ENCODE measurements at regions not wholly inside any gene's neighbourhood (a gene's known extent, or its start where the extent isn't known, plus 50 kb on each side); places are given as distances from the start of the nearest gene placed in this dataset.

DNA sequence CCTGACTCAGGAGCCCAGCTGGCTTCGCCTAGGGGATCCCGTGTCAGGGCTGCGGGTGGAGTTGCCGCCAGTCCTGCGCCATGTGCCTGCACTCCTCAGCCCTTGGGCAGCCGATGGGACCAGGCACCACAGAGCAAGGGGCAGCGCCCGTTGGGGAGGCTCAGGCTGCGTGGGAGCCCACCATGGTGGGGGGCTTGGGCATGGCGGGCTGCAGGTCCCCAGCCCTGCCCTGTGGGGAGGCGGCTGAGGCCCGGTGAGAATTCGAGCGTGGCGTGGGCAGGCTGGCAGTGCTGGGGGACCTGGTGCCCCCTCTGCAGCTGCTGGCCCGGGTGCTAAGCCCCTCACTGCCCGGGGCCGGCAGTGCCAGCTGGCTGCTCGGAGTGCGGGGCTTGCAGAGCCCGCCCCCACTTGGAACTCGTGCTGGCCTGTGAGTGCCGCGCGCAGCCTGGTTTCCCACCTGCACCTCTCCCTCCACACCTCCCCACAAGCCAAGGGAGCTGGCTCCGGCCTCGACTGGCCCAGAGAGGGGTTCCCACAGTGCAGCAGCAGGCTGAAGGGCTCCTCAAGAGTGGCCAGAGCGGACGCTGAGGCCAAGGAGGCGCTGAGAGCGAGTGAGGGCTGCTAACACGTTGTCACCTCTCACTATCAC lies 135.1 kb upstream of the SEL1L start:
- no peak for DNase-seq (ENCODE audit: low spot score)
- ATAC-seq = no peak

DNA sequence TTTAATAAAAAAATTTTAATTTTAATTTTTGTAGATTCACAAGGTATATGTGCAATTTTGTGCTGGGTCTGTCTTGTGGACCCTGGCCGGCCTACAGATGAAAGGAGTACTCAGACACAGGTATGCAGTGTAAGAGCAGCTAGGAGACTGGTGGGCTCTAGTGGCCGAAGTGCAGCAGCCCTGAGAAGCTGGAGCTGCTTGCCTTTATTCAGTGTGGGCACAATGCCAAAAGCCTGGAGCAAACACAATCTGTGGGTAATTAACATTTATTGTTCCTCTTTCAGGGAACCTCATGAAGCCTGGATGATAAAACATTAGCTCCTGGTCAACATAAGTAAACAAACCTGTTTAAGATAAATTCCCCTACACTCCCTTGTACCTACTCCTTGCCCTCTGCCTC lies 135.7 kb upstream of the SEL1L start:
- DNase-seq (ENCODE audit: low spot score) = no peak

GRCh38 chr14:81673930-81674329 lies 140.3 kb upstream of the SEL1L start:
- no peak for DNase-seq (ENCODE audit: low spot score)
- ATAC-seq = no peak

More for the DNA sequence above, 135.7 kb upstream of the SEL1L start:
- ATAC-seq = no peak

- ATAC-seq = no peak
- no peak for DNase-seq (ENCODE audit: low spot score)
Measured at GRCh38 chr14:81676395-81676794, 142.7 kb upstream of the SEL1L start.

DNA sequence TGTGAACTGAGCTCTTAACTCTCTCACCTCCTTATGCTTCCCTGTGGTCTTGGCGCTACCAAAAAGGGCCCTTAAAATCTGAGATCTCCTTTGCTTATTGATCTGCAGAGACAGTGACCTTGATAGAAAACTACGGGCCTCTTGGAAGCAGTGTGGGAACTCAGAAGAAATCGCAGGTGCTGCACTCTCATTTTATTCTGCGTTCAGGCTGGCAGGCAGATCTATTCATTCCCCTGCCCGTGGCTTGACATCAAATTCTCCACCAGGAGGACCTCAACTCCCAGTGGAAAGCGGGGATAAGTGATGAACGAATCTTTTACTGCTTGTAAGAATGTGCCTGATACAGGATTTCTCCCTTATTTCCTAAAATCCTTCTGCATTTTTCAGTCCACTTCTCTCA lies 143.2 kb upstream of the SEL1L start:
- no peak for DNase-seq (ENCODE audit: low spot score)
- no peak for ATAC-seq

DNA sequence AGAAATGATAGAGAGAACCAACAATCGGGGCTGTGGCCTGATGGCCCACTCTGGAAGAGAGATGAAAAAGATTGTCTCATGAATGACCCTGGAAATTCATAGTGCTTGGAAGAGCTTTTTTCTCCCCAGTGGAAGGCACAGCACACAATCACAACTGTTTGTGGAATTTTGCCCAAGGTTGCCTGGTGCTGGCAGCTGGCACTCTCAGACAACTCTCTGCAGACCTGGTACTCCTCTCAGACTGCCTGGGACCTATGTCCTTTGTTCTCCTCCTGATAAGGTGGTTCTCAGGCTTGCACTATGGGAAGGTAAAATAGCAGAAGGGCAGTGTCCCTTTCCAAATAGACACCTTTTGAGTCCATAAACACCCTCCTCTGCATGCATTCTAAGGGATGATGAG lies 144.1 kb upstream of the SEL1L start:
- ATAC-seq (no peak), DNase-seq (ENCODE audit: low spot score) (no peak)

DNA sequence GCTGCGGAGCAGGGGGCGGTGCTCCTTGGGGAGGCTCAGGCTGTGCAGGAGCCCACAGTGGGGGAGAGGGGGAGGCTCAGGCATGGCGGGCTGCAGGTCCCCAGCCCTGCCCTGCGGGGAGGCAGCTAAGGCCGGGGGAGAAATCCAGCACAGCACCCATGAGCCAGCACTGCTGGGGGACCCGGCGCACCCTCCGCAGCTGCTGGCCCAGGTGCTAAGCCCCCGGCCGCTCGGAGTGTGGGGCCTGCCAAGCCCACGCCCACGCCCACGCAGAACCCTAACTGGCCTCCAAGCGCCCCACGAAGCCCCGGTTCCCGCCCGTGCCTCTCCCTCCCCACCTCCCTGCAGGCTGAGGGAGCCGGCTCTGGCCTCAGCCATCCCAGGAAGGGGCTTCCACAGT lies 145.6 kb upstream of the SEL1L start:
- DNase-seq (ENCODE audit: low spot score) = no peak
- no peak for ATAC-seq

DNA sequence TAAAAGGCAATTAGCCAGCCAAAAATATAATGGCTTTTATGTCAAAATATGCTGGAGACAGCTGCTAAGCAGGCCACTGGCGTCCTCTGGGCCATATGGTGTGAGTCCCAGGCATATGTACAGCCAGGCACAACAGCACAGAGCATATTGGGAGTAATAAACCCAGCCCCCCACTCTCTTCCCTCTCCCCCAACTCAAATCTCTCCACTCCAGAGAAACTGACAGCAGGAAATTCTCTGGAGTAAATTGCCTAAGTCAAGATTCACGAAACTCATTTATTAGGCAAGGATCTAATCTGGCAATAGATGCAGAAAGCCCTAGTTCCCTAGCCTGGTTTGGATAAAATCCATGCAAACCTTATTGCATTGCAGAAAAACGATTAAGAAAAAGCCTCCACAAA lies 147.9 kb upstream of the SEL1L start:
- no peak for DNase-seq (ENCODE audit: low spot score)
- no peak for ATAC-seq

DNA sequence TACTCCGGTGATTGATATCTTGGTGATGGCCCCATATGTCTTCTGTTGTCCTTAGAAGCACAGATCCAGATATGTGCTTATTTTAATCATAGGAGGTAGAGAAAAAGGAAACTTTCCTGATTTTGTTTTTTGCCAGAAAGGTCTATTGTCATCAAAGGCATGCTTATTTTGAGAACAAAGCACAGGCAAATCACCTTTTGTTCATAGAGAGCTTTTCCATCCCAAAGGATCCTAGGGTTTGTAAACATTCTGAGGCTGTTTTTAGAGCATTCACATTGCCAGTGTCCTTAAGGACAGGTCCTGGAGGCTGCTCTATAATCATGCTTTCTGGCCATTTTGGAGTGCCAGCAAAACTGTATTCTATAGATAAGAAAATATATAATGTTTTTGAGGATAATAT lies 148.5 kb upstream of the SEL1L start:
- DNase-seq (ENCODE audit: low spot score) (no peak), ATAC-seq (no peak)

DNA sequence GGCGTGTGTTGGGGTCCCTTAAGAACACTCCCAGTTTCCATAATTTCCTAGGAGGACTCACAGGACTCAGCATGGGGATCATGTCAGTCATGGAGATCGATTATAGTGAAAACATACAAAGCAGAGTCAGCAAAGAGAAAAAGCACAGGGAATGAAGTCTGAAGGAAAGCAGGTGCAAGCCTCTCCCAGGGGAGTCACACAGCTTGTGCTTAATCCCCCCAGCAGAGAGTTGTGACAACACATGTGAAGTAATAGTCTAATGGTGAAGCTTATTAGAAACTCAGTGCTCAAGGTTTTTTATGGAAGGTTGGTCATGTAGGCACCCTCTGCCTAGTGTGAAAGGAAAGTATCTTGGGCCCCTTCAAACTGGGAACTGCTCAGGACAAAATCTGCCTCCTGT lies 149.0 kb upstream of the SEL1L start:
- DNase-seq (ENCODE audit: low spot score) (no peak), ATAC-seq (no peak)

DNA sequence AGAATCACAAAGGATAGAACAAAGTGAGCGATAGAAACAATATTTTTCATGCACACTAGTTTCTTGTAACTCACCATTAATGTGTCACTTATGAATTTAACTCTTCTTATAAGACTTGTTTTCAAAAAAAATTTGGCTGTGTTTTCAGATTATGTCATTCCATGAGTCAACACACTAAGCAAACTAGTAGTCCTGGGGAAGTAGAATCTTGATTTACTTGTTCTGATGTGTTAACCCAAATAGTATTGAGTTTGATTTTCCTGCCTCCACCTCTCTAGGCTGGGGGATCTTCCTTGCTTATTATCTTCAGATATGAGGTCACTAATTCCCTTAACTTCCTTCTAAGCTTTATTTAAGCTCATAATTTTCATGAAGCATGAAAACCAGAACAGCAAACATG lies 151.0 kb upstream of the SEL1L start:
- DNase-seq (ENCODE audit: low spot score) (no peak), ATAC-seq (no peak)

DNA sequence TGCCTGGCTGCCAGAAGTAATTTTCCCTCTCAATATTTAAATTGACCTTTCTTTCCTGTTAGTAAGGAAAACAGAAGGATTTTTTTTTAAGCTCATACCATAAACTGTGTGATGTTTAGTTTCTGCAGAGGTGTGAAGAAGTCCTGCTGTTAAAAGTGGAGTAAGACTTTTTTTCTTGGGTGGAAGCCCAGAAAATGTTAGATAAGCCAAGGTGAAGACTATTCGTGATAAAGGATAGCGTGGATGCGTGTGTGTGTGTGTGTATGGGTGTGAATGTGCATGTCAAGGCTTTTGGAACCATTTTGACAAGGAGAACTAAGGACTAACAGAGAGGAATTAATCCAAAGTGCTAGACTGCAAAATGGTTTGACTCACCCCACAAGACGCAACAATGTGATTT lies 152.9 kb upstream of the SEL1L start:
- DNase-seq (ENCODE audit: low spot score) = no peak
- no peak for ATAC-seq

GRCh38 chr14:81691931-81692330 lies 158.3 kb upstream of the SEL1L start:
- ATAC-seq (no peak), DNase-seq (ENCODE audit: low spot score) (no peak)

- DNase-seq (ENCODE audit: low spot score) = no peak
- ATAC-seq = no peak
Measured at GRCh38 chr14:81694419-81694818, 160.8 kb upstream of the SEL1L start.

- ATAC-seq (no peak), DNase-seq (ENCODE audit: low spot score) (no peak)
Measured at GRCh38 chr14:81709681-81710080, 176.0 kb upstream of the SEL1L start.

GRCh38 chr14:81710232-81710845 lies 176.7 kb upstream of the SEL1L start:
- ATAC-seq (peak; percentile 83), DNase-seq (ENCODE audit: low spot score) (no peak)

DNA sequence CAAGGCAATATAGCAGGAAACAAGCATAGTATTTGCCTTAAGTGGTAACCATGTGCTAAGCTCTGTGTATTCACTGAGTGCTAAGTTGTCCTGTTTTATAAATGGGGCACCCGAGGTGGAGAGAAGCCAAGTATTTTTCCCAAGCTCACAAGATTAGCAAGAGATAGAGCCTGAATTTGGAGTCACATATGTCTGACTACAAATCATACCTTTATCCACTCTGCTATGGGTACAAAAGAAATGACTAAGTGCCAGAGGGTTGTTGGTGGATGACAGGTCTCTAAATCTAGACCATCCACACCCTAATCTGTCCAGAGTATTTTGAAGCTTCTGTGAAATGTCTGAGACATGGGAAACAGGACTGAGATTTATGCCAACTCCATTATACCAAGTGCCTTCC lies 182.1 kb upstream of the SEL1L start:
- ATAC-seq = no peak
- no peak for DNase-seq (ENCODE audit: low spot score)

DNA sequence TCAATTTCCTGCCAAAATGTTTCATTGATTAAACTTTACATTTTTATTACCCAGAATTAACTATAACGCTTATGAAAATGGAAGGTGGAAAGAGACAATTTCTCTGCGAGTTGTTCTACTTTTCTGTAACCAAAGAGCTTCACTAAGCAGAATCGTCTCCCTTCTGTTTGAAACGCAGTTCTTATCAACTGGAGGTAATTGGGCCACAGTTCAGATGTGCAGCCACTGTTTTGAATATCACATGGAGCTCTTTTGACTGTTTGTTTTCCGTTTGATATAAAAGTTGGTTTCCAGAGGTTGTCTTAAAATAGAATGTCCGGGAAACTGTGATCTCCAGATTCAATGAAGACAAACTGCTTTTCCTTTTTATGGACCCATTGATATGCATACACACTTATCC lies 183.3 kb upstream of the SEL1L start:
- ATAC-seq = peak; percentile 62
- DNase-seq (ENCODE audit: low spot score) = no peak

- no peak for DNase-seq (ENCODE audit: low spot score)
- ATAC-seq = no peak
Measured at GRCh38 chr14:81723956-81724355, 190.3 kb upstream of the SEL1L start.

GRCh38 chr14:81727218-81727617 lies 193.6 kb upstream of the SEL1L start:
- ATAC-seq (peak; percentile 36), DNase-seq (ENCODE audit: low spot score) (no peak)

DNA sequence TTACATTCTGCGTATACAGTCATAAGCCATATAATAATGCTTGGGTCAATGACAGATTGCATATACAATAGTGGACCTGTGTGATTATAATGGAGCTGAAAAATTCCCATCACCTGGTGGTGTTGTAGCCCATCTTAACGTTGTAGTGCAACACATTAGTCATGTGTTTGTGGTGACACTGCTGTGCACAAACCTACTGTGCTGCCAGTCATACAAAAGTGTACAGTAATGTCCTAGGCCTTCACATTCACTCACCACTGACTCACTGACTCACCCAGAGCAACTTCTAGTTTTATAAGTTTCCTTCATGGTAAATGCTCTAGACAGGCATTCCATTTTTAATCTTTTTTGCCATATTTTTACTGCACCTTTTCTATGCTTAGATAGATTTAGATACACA lies 194.8 kb upstream of the SEL1L start:
- ATAC-seq = no peak
- DNase-seq (ENCODE audit: low spot score) = no peak

- peak; percentile 45 for DNase-seq (ENCODE audit: low spot score)
Measured at GRCh38 chr14:81729622-81730021, 196.0 kb upstream of the SEL1L start.

DNA sequence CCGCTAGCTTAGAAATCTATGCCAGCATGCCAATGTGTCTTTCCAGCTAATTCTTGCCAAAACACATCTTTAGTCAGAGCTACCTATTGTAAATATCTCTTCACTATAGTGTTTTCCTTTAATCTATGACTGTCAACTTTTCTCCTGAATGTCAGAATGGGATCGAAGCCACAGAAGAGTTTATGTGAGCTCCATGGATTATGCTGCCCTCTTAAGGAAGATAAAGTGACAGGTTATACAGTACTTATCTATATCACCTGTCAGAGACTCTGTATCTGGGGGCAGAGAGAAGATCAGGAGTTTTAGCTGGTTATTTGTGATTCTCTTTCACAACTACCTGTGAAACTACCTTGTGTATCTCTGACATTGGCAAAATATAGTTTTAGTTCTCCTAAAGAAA lies 204.3 kb upstream of the SEL1L start:
- ATAC-seq = peak; percentile 60
- DNase-seq (ENCODE audit: low spot score) = no peak

More at GRCh38 chr14:81729622-81730021, 196.0 kb upstream of the SEL1L start:
- peak; percentile 63 for ATAC-seq
